Activated T-cell treated with anti-CD3 and anti-CD28 coated beads, Interleukin-2, amount 50 U/mL, for 72 hours (primary cell): ENCODE measurements at regions not wholly inside any gene's neighbourhood (a gene's known extent, or its start where the extent isn't known, plus 50 kb on each side); places are given as distances from the start of the nearest gene placed in this dataset.

Experiments used
- ATAC-seq, 2 donors: fragments of 150-1000 bp; cut with Tn5 transposase; replicated peaks in 1 of 2; 2 replicates each; pipeline ENCODE4 v1.10.0; 2021; ENCODE audit warnings: moderate library complexity in 2 of 2, mild to moderate bottlenecking in 1 of 2
- DNase-seq, 2 donors: peaks; one replicate each; pipeline ENCODE4 v3.0.0; 2021 to 2022; ENCODE audit warnings: mixed read lengths in 1 of 2
- H3K27ac Mint-ChIP-seq: one replicate; pipeline ENCODE4 v1.8.0; 2022; ENCODE audit warnings: mild to moderate bottlenecking, moderate library complexity, mixed read lengths
- H3K27me3 Mint-ChIP-seq: one replicate; pipeline ENCODE4 v1.8.0; 2022; ENCODE audit warnings: low read depth, mixed read lengths
- H3K36me3 Mint-ChIP-seq, 2 donors: one replicate each; pipeline ENCODE4 v1.8.0; 2022; ENCODE audit warnings: mixed read lengths in 2 of 2, mild to moderate bottlenecking in 1 of 2; ENCODE audit not compliant: insufficient read depth in 2 of 2
- H3K4me1 Mint-ChIP-seq: one replicate; pipeline ENCODE4 v1.8.0; 2022; ENCODE audit warnings: low read depth, mixed read lengths
- H3K4me3 Mint-ChIP-seq, 2 donors: one replicate each; pipeline ENCODE4 v1.8.0; 2022; ENCODE audit warnings: mild to moderate bottlenecking in 2 of 2, mixed read lengths in 2 of 2, moderate library complexity in 2 of 2
- H3K9me3 Mint-ChIP-seq, 2 donors: one replicate each; pipeline ENCODE4 v1.8.0; 2022; ENCODE audit warnings: mixed read lengths in 2 of 2

- H3K9me3 Mint-ChIP-seq = peaks cover 7 to 10% of the 10 kb centered on the region in 2 donors
- no peak for DNase-seq
- peak overlapping the region in 1 of 2 donors; percentile 31 for H3K4me3 Mint-ChIP-seq
- no peak for ATAC-seq
- H3K27me3 Mint-ChIP-seq = peaks cover 7% of the 10 kb centered on the region
- peaks cover 5% of the 10 kb centered on the region for H3K4me1 Mint-ChIP-seq
- peaks cover 2 to 3% of the 10 kb centered on the region in 2 donors for H3K36me3 Mint-ChIP-seq
- H3K27ac Mint-ChIP-seq = no peak overlapping the region
Observed at GRCh38 chr4:14111730-14112181, 484.2 kb upstream of the BOD1L1 start.

- peaks cover 5 to 7% of the 10 kb centered on the region in 2 donors for H3K9me3 Mint-ChIP-seq
- ATAC-seq = no peak
- no peak overlapping the region for H3K4me3 Mint-ChIP-seq
- peaks cover 7% of the 10 kb centered on the region for H3K27me3 Mint-ChIP-seq
- H3K27ac Mint-ChIP-seq = no peak overlapping the region
- no peak for DNase-seq
- H3K4me1 Mint-ChIP-seq = peaks cover 11% of the 10 kb centered on the region
- H3K36me3 Mint-ChIP-seq = peaks cover 0 to 3% of the 10 kb centered on the region in 2 donors
Observed at GRCh38 chr4:14115106-14115505, 487.6 kb upstream of the BOD1L1 start.

GRCh38 chr4:14117575-14118238 is 490.2 kb upstream of the BOD1L1 start:
- peaks cover 7% of the 10 kb centered on the region for H3K27me3 Mint-ChIP-seq

GRCh38 chr4:14124816-14125215 is 497.3 kb upstream of the BOD1L1 start:
- no peak overlapping the region for H3K27ac Mint-ChIP-seq
- no peaks in the 10 kb centered on the region for H3K36me3 Mint-ChIP-seq
- H3K4me1 Mint-ChIP-seq = no peaks in the 10 kb centered on the region
- H3K9me3 Mint-ChIP-seq = no peaks in the 10 kb centered on the region
- DNase-seq (no peak), ATAC-seq (no peak)
- H3K27me3 Mint-ChIP-seq = no peaks in the 10 kb centered on the region
- H3K4me3 Mint-ChIP-seq = no peak overlapping the region

More at GRCh38 chr4:14117575-14118238, 490.2 kb upstream of the BOD1L1 start:
- DNase-seq (no peak), ATAC-seq (no peak)
- Mint-ChIP-seq H3K4me1 (peaks cover 6% of the 10 kb centered on the region), H3K4me3 (no peak overlapping the region), H3K36me3 (peaks cover 0 to 3% of the 10 kb centered on the region in 2 donors), H3K9me3 (peaks cover 5 to 7% of the 10 kb centered on the region in 2 donors), H3K27ac (no peak overlapping the region)

GRCh38 chr4:14125375-14126129 is 498.0 kb upstream of the BOD1L1 start:
- DNase-seq (no peak), ATAC-seq (no peak)
- Mint-ChIP-seq H3K9me3 (no peaks in the 10 kb centered on the region), H3K36me3 (no peaks in the 10 kb centered on the region), H3K4me1 (no peaks in the 10 kb centered on the region), H3K27me3 (no peaks in the 10 kb centered on the region), H3K27ac (no peak overlapping the region), H3K4me3 (no peak overlapping the region)

- H3K27me3 Mint-ChIP-seq = no peaks in the 10 kb centered on the region
- H3K27ac Mint-ChIP-seq = no peak overlapping the region
- no peaks in the 10 kb centered on the region for H3K4me1 Mint-ChIP-seq
- DNase-seq (no peak), ATAC-seq (no peak)
- H3K9me3 Mint-ChIP-seq = no peaks in the 10 kb centered on the region
- no peaks in the 10 kb centered on the region for H3K36me3 Mint-ChIP-seq
- no peak overlapping the region for H3K4me3 Mint-ChIP-seq
Observed at GRCh38 chr4:14130551-14130950, 503.0 kb upstream of the BOD1L1 start.

- Mint-ChIP-seq H3K9me3 (no peaks in the 10 kb centered on the region), H3K4me1 (no peaks in the 10 kb centered on the region), H3K27me3 (no peaks in the 10 kb centered on the region), H3K27ac (no peak overlapping the region), H3K36me3 (no peaks in the 10 kb centered on the region), H3K4me3 (no peak overlapping the region)
- ATAC-seq = no peak
- no peak for DNase-seq
Observed at GRCh38 chr4:14131335-14131734, 503.8 kb upstream of the BOD1L1 start.

- no peaks in the 10 kb centered on the region for H3K4me1 Mint-ChIP-seq
- no peak for ATAC-seq
Observed at GRCh38 chr4:14132301-14132700, 504.8 kb upstream of the BOD1L1 start.

GRCh38 chr4:14138106-14138505 is 510.6 kb upstream of the BOD1L1 start:
- H3K9me3 Mint-ChIP-seq = peaks cover 0 to 2% of the 10 kb centered on the region in 2 donors
- ATAC-seq (no peak), DNase-seq (no peak)
- no peaks in the 10 kb centered on the region for H3K36me3 Mint-ChIP-seq
- no peaks in the 10 kb centered on the region for H3K27me3 Mint-ChIP-seq
- H3K27ac Mint-ChIP-seq = no peak overlapping the region
- H3K4me1 Mint-ChIP-seq = no peaks in the 10 kb centered on the region
- no peak overlapping the region for H3K4me3 Mint-ChIP-seq

More at GRCh38 chr4:14132301-14132700, 504.8 kb upstream of the BOD1L1 start:
- no peaks in the 10 kb centered on the region for H3K27me3 Mint-ChIP-seq
- no peak overlapping the region for H3K4me3 Mint-ChIP-seq
- DNase-seq = no peak
- no peak overlapping the region for H3K27ac Mint-ChIP-seq
- H3K36me3 Mint-ChIP-seq = no peaks in the 10 kb centered on the region
- no peaks in the 10 kb centered on the region for H3K9me3 Mint-ChIP-seq

GRCh38 chr4:14143892-14144291 is 516.4 kb upstream of the BOD1L1 start:
- no peak for ATAC-seq
- Mint-ChIP-seq H3K4me1 (no peaks in the 10 kb centered on the region), H3K27ac (no peak overlapping the region), H3K36me3 (no peaks in the 10 kb centered on the region), H3K9me3 (peaks cover 0 to 3% of the 10 kb centered on the region in 2 donors), H3K27me3 (no peaks in the 10 kb centered on the region), H3K4me3 (no peak overlapping the region)
- DNase-seq = no peak

GRCh38 chr4:14149176-14150053 is 521.9 kb upstream of the BOD1L1 start:
- no peak for ATAC-seq
- Mint-ChIP-seq H3K36me3 (no peaks in the 10 kb centered on the region), H3K4me1 (no peaks in the 10 kb centered on the region), H3K27me3 (no peaks in the 10 kb centered on the region), H3K27ac (no peak overlapping the region), H3K4me3 (no peak overlapping the region), H3K9me3 (peaks cover 0 to 2% of the 10 kb centered on the region in 2 donors)
- DNase-seq = no peak

GRCh38 chr4:14151101-14151500 is 523.6 kb upstream of the BOD1L1 start:
- Mint-ChIP-seq H3K4me3 (no peak overlapping the region), H3K4me1 (no peaks in the 10 kb centered on the region), H3K27ac (no peak overlapping the region), H3K27me3 (peaks cover 13% of the 10 kb centered on the region), H3K9me3 (no peaks in the 10 kb centered on the region), H3K36me3 (no peaks in the 10 kb centered on the region)
- ATAC-seq (no peak), DNase-seq (no peak)
